ENCODE measurements at regions not wholly inside any gene's neighbourhood (a gene's known extent, or its start where the extent isn't known, plus 50 kb on each side); places are given as distances from the start of the nearest gene placed in this dataset.

GRCh38 chr16:62869837-62870236 lies 833.6 kb upstream of the CDH8 start:
- Histone ChIP-seq H3K27ac (replicated peaks; ENCODE audit: low read length) (no peak overlapping the region), H4K8ac (ENCODE audit: low read depth, low read length) (no peak overlapping the region), H2AK5ac (ENCODE audit: low read depth, low read length) (no peak overlapping the region), H2BK5ac (ENCODE audit: low read length) (no peak overlapping the region), H3K4ac (ENCODE audit: low read length) (no peak overlapping the region), H2BK15ac (ENCODE audit: low read length) (no peak overlapping the region), H3K4me3 (ENCODE audit: low read length in 2 of 2) (no peak overlapping the region), H2AFZ (ENCODE audit: low read length) (peak overlapping the region; percentile 55), H3K14ac (ENCODE audit: low read length) (no peak overlapping the region), H3K9me3 (replicated peaks in 1 of 2; ENCODE audit: control insufficient read depth in 2 of 2, insufficient read depth in 1 of 2, low read depth in 1 of 2, low read length in 2 of 2) (peaks cover 3 to 11% of the 10 kb centered on the region in 2 donors), H3K36me3 (replicated peaks in 1 of 2; ENCODE audit: control insufficient read depth in 2 of 2, insufficient read depth in 2 of 2, low read length in 2 of 2) (no peaks in the 10 kb centered on the region), H3K23ac (ENCODE audit: low read depth, low read length, poor library complexity) (no peak overlapping the region), H4K91ac (ENCODE audit: low read depth, low read length, poor library complexity) (no peak overlapping the region), H3K18ac (ENCODE audit: low read length) (no peak overlapping the region), H3K27me3 (ENCODE audit: control insufficient read depth in 3 of 3, insufficient read depth in 3 of 3, low read depth in 1 of 3, low read length in 3 of 3) (no peaks in the 10 kb centered on the region), H3K4me2 (ENCODE audit: insufficient read depth, low read length, poor library complexity, severe bottlenecking) (no peak overlapping the region), H3K79me1 (ENCODE audit: low read depth, low read length) (no peaks in the 10 kb centered on the region), H3K9ac (ENCODE audit: low read depth, low read length, poor library complexity) (no peak overlapping the region), H3K4me1 (ENCODE audit: control insufficient read depth in 2 of 2, insufficient read depth in 1 of 2, low read depth in 1 of 2, low read length in 2 of 2) (peaks cover 0 to 8% of the 10 kb centered on the region in 2 donors), H2BK120ac (ENCODE audit: low read depth, low read length) (no peak overlapping the region), H2BK12ac (ENCODE audit: low read length) (no peak overlapping the region)
- no peak for DNase-seq (ENCODE audit: low spot score)
- WGBS, 2 donors (ENCODE audit: extremely low coverage in 2 of 2, insufficient read length in 2 of 2, insufficient replicate concordance in 1 of 2), result no CpG with 5 or more reads among the region's 4 CpGs

- WGBS, 2 donors (ENCODE audit: extremely low coverage in 2 of 2, insufficient read length in 2 of 2, insufficient replicate concordance in 1 of 2), result no CpG with 5 or more reads among the region's 2 CpGs
- no peak for DNase-seq (ENCODE audit: low spot score)
Measured at GRCh38 chr16:62863139-62863538, 826.9 kb upstream of the CDH8 start.

GRCh38 chr16:62853887-62854286 lies 817.6 kb upstream of the CDH8 start:
- no peak overlapping the region for H2BK15ac ChIP-seq (ENCODE audit: low read length)
- no peak for DNase-seq (ENCODE audit: low spot score)
- no peak overlapping the region for H2BK5ac ChIP-seq (ENCODE audit: low read length)
- no peaks in the 10 kb centered on the region for H3K79me1 ChIP-seq (ENCODE audit: low read depth, low read length)
- H3K4me1 ChIP-seq (ENCODE audit: control insufficient read depth in 2 of 2, insufficient read depth in 1 of 2, low read depth in 1 of 2, low read length in 2 of 2), result no peaks in the 10 kb centered on the region
- H3K9me3 ChIP-seq (replicated peaks in 1 of 2; ENCODE audit: control insufficient read depth in 2 of 2, insufficient read depth in 1 of 2, low read depth in 1 of 2, low read length in 2 of 2), result peaks cover 0 to 6% of the 10 kb centered on the region in 2 donors
- no peak overlapping the region for H2AFZ ChIP-seq (ENCODE audit: low read length)
- no peak overlapping the region for H3K27ac ChIP-seq (replicated peaks; ENCODE audit: low read length)
- H3K4me3 ChIP-seq (ENCODE audit: low read length in 2 of 2), result no peak overlapping the region
- no peak overlapping the region for H2AK5ac ChIP-seq (ENCODE audit: low read depth, low read length)
- no peak overlapping the region for H2BK12ac ChIP-seq (ENCODE audit: low read length)
- H3K23ac ChIP-seq (ENCODE audit: low read depth, low read length, poor library complexity), result no peak overlapping the region
- no peaks in the 10 kb centered on the region for H3K36me3 ChIP-seq (replicated peaks in 1 of 2; ENCODE audit: control insufficient read depth in 2 of 2, insufficient read depth in 2 of 2, low read length in 2 of 2)
- no CpG with 5 or more reads among the region's 4 CpGs for WGBS, 2 donors (ENCODE audit: extremely low coverage in 2 of 2, insufficient read length in 2 of 2, insufficient replicate concordance in 1 of 2)
- H3K9ac ChIP-seq (ENCODE audit: low read depth, low read length, poor library complexity), result no peak overlapping the region
- H2BK120ac ChIP-seq (ENCODE audit: low read depth, low read length), result no peak overlapping the region
- H4K91ac ChIP-seq (ENCODE audit: low read depth, low read length, poor library complexity), result no peak overlapping the region
- no peak overlapping the region for H3K14ac ChIP-seq (ENCODE audit: low read length)
- no peak overlapping the region for H3K4ac ChIP-seq (ENCODE audit: low read length)
- no peak overlapping the region for H4K8ac ChIP-seq (ENCODE audit: low read depth, low read length)
- no peak overlapping the region for H3K18ac ChIP-seq (ENCODE audit: low read length)
- no peaks in the 10 kb centered on the region for H3K27me3 ChIP-seq (ENCODE audit: control insufficient read depth in 3 of 3, insufficient read depth in 3 of 3, low read depth in 1 of 3, low read length in 3 of 3)
- no peak overlapping the region for H3K4me2 ChIP-seq (ENCODE audit: insufficient read depth, low read length, poor library complexity, severe bottlenecking)

More at GRCh38 chr16:62863139-62863538, 826.9 kb upstream of the CDH8 start:
- peaks cover 3 to 24% of the 10 kb centered on the region in 2 donors for H3K9me3 ChIP-seq (replicated peaks in 1 of 2; ENCODE audit: control insufficient read depth in 2 of 2, insufficient read depth in 1 of 2, low read depth in 1 of 2, low read length in 2 of 2)
- H3K4me3 ChIP-seq (ENCODE audit: low read length in 2 of 2), result no peak overlapping the region
- no peak overlapping the region for H2BK120ac ChIP-seq (ENCODE audit: low read depth, low read length)
- no peak overlapping the region for H2BK5ac ChIP-seq (ENCODE audit: low read length)
- no peaks in the 10 kb centered on the region for H3K79me1 ChIP-seq (ENCODE audit: low read depth, low read length)
- no peak overlapping the region for H4K8ac ChIP-seq (ENCODE audit: low read depth, low read length)
- no peak overlapping the region for H3K27ac ChIP-seq (replicated peaks; ENCODE audit: low read length)
- H3K4ac ChIP-seq (ENCODE audit: low read length), result no peak overlapping the region
- no peak overlapping the region for H3K23ac ChIP-seq (ENCODE audit: low read depth, low read length, poor library complexity)
- no peak overlapping the region for H2BK15ac ChIP-seq (ENCODE audit: low read length)
- no peak overlapping the region for H3K4me2 ChIP-seq (ENCODE audit: insufficient read depth, low read length, poor library complexity, severe bottlenecking)
- H2AFZ ChIP-seq (ENCODE audit: low read length), result no peak overlapping the region
- H3K14ac ChIP-seq (ENCODE audit: low read length), result no peak overlapping the region
- no peak overlapping the region for H3K9ac ChIP-seq (ENCODE audit: low read depth, low read length, poor library complexity)
- H4K91ac ChIP-seq (ENCODE audit: low read depth, low read length, poor library complexity), result no peak overlapping the region
- no peak overlapping the region for H2BK12ac ChIP-seq (ENCODE audit: low read length)
- no peaks in the 10 kb centered on the region for H3K27me3 ChIP-seq (ENCODE audit: control insufficient read depth in 3 of 3, insufficient read depth in 3 of 3, low read depth in 1 of 3, low read length in 3 of 3)
- no peaks in the 10 kb centered on the region for H3K36me3 ChIP-seq (replicated peaks in 1 of 2; ENCODE audit: control insufficient read depth in 2 of 2, insufficient read depth in 2 of 2, low read length in 2 of 2)
- no peak overlapping the region for H2AK5ac ChIP-seq (ENCODE audit: low read depth, low read length)
- H3K4me1 ChIP-seq (ENCODE audit: control insufficient read depth in 2 of 2, insufficient read depth in 1 of 2, low read depth in 1 of 2, low read length in 2 of 2), result no peaks in the 10 kb centered on the region
- H3K18ac ChIP-seq (ENCODE audit: low read length), result no peak overlapping the region

- Histone ChIP-seq H3K14ac (ENCODE audit: low read length) (no peak overlapping the region), H2BK15ac (ENCODE audit: low read length) (no peak overlapping the region), H3K4me1 (ENCODE audit: control insufficient read depth in 2 of 2, insufficient read depth in 1 of 2, low read depth in 1 of 2, low read length in 2 of 2) (no peaks in the 10 kb centered on the region), H3K4me3 (ENCODE audit: low read length in 2 of 2) (no peak overlapping the region), H2BK120ac (ENCODE audit: low read depth, low read length) (no peak overlapping the region), H2AFZ (ENCODE audit: low read length) (no peak overlapping the region), H4K91ac (ENCODE audit: low read depth, low read length, poor library complexity) (no peak overlapping the region), H2BK5ac (ENCODE audit: low read length) (no peak overlapping the region), H3K9ac (ENCODE audit: low read depth, low read length, poor library complexity) (no peak overlapping the region), H3K27me3 (ENCODE audit: control insufficient read depth in 3 of 3, insufficient read depth in 3 of 3, low read depth in 1 of 3, low read length in 3 of 3) (no peaks in the 10 kb centered on the region), H3K23ac (ENCODE audit: low read depth, low read length, poor library complexity) (no peak overlapping the region), H2AK5ac (ENCODE audit: low read depth, low read length) (no peak overlapping the region), H3K79me1 (ENCODE audit: low read depth, low read length) (no peaks in the 10 kb centered on the region), H2BK12ac (ENCODE audit: low read length) (no peak overlapping the region), H3K9me3 (replicated peaks in 1 of 2; ENCODE audit: control insufficient read depth in 2 of 2, insufficient read depth in 1 of 2, low read depth in 1 of 2, low read length in 2 of 2) (peaks cover 0 to 3% of the 10 kb centered on the region in 2 donors), H3K4ac (ENCODE audit: low read length) (no peak overlapping the region), H4K8ac (ENCODE audit: low read depth, low read length) (no peak overlapping the region), H3K36me3 (replicated peaks in 1 of 2; ENCODE audit: control insufficient read depth in 2 of 2, insufficient read depth in 2 of 2, low read length in 2 of 2) (no peaks in the 10 kb centered on the region), H3K4me2 (ENCODE audit: insufficient read depth, low read length, poor library complexity, severe bottlenecking) (no peak overlapping the region), H3K27ac (replicated peaks; ENCODE audit: low read length) (no peak overlapping the region), H3K18ac (ENCODE audit: low read length) (no peak overlapping the region)
- DNase-seq (ENCODE audit: low spot score), result no peak
- no CpG with 5 or more reads among the region's 2 CpGs for WGBS, 2 donors (ENCODE audit: extremely low coverage in 2 of 2, insufficient read length in 2 of 2, insufficient replicate concordance in 1 of 2)
Measured at GRCh38 chr16:62846399-62847057, 810.3 kb upstream of the CDH8 start.
